ENCODE measurements at regions not wholly inside any gene's neighbourhood (a gene's known extent, or its start where the extent isn't known, plus 50 kb on each side); places are given as distances from the start of the nearest gene placed in this dataset.

DNA sequence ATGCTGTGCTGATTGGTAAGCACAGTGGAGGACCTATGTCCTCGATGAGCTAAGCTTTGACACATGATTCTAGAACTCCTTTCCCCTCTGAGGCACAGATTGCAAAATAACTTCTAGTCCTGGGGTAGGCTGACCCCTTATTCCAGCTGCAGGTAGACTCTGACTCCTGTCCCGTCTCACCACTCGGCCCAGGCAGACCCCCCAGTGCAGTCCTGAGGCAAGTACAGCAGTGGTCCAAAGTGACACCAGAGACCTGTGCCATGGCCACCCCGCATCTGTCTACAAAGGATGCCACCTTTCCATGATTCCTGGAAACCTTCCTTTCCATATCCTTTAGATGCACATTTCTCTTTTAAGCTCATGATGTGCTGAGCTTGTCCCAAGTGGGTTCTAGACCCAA lies 482.5 kb downstream of the ZNF536 start:
- no peaks in the 10 kb centered on the region for H3K36me3 ChIP-seq
- no peak overlapping the region for H3K4me3 ChIP-seq
- WGBS, 2 donors: 64 to 76% methylated on average over 4 of the region's 4 CpGs
- intact Hi-C loops (cut with DNase I): no loop called here
- no peaks in the 10 kb centered on the region for H3K4me1 ChIP-seq
- no peak for FAIRE-seq
- no peaks in the 10 kb centered on the region for H3K9me3 ChIP-seq
- no peak for ATAC-seq
- DNase-seq: no peak
- no peak overlapping the region for H3K27ac ChIP-seq
- TF ChIP-seq, protein P1, sequence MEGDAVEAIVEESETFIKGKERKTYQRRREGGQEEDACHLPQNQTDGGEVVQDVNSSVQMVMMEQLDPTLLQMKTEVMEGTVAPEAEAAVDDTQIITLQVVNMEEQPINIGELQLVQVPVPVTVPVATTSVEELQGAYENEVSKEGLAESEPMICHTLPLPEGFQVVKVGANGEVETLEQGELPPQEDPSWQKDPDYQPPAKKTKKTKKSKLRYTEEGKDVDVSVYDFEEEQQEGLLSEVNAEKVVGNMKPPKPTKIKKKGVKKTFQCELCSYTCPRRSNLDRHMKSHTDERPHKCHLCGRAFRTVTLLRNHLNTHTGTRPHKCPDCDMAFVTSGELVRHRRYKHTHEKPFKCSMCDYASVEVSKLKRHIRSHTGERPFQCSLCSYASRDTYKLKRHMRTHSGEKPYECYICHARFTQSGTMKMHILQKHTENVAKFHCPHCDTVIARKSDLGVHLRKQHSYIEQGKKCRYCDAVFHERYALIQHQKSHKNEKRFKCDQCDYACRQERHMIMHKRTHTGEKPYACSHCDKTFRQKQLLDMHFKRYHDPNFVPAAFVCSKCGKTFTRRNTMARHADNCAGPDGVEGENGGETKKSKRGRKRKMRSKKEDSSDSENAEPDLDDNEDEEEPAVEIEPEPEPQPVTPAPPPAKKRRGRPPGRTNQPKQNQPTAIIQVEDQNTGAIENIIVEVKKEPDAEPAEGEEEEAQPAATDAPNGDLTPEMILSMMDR (IDR thresholded peaks at IDR 0.05): no peak
- H3K27me3 ChIP-seq: no peaks in the 10 kb centered on the region

DNA sequence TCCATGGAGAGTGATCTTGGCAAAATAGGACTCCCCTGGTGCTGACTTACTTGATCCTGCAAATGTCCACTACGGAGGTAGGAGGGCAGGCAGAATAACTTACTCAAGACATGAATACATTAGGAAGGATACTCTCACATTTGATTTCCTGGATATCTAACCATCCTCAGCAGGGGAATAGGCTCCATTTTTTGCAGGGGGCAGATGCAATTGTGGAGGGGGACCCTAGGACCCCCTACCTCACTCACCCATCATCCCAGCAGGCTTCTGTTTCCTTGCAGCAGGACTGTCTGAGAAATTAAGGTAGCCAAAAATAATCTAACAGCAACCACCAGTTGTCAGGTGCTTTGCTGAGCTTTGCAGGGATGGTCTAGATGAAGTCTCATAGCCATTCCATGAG lies 482.0 kb downstream of the ZNF536 start:
- no peak for ATAC-seq
- TF ChIP-seq, protein P1 (IDR thresholded peaks at IDR 0.05): no peak

DNA sequence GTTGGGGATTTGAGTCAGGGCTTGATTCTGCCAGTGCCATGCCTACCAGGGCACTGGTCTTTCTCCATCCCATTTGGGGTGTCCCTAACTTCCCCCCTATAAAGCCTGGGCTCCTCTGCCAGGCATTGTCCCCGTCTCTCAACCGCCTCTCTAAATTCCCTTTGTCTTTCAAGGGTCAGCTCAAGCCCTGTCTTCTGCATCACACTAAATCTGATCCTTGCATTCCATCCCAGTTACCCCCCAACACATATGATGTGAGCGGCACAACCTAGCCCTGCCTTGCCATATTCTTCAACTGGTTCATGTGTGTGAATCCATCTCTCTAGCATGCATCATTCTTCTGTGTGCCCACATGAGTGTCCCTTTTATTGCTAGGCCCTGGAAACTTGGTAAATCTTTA lies 480.9 kb downstream of the ZNF536 start:
- WGBS, 2 donors: 66 to 71% methylated on average over 3 of the region's 3 CpGs
- no peaks in the 10 kb centered on the region for H3K9me3 ChIP-seq
- TF ChIP-seq, protein P1 (IDR thresholded peaks at IDR 0.05): no peak
- no peak for FAIRE-seq
- intact Hi-C loops (cut with DNase I): no loop called here
- H3K4me3 ChIP-seq: no peak overlapping the region
- H3K27ac ChIP-seq: no peak overlapping the region
- H3K4me1 ChIP-seq: no peaks in the 10 kb centered on the region
- no peak for ATAC-seq
- H3K27me3 ChIP-seq: no peaks in the 10 kb centered on the region
- DNase-seq: no peak
- no peaks in the 10 kb centered on the region for H3K36me3 ChIP-seq

More for the DNA sequence above, 482.0 kb downstream of the ZNF536 start:
- no peak overlapping the region for H3K4me3 ChIP-seq
- H3K27me3 ChIP-seq: no peaks in the 10 kb centered on the region
- 73 to 76% methylated on average over 1 of the region's 1 CpG for WGBS, 2 donors
- H3K4me1 ChIP-seq: no peaks in the 10 kb centered on the region
- intact Hi-C loops (cut with DNase I): no loop called here
- H3K36me3 ChIP-seq: no peaks in the 10 kb centered on the region
- no peaks in the 10 kb centered on the region for H3K9me3 ChIP-seq
- no peak for DNase-seq
- no peak overlapping the region for H3K27ac ChIP-seq
- FAIRE-seq: no peak

DNA sequence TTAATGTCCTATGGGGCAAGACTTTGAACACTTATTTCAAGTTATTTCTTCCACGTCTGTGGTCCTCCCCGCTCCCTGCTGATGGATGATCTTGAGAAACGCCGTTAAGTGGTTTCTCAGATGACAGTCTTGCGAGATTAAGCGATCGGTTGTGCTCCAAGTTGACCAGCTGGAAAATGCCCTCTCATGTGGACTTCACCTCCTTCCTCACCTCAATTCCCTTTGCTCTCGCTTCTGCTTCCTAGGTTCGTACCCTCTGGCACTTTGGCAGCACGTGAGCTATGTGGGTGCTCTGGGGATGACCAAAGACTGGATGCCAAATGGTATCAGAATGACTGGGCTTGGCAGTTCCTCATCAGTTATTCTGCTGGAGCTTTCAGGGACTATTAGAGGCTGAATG lies 480.0 kb downstream of the ZNF536 start:
- ATAC-seq (no peak), DNase-seq (no peak), FAIRE-seq (no peak)
- intact Hi-C loops (cut with DNase I): no loop called here
- Histone ChIP-seq H3K27ac (no peak overlapping the region), H3K4me3 (no peak overlapping the region), H3K36me3 (no peaks in the 10 kb centered on the region), H3K27me3 (no peaks in the 10 kb centered on the region), H3K9me3 (no peaks in the 10 kb centered on the region), H3K4me1 (no peaks in the 10 kb centered on the region)
- TF ChIP-seq, protein P1 (IDR thresholded peaks at IDR 0.05): no peak
- 69 to 83% methylated on average over 10 of the region's 10 CpGs for WGBS, 2 donors

DNA sequence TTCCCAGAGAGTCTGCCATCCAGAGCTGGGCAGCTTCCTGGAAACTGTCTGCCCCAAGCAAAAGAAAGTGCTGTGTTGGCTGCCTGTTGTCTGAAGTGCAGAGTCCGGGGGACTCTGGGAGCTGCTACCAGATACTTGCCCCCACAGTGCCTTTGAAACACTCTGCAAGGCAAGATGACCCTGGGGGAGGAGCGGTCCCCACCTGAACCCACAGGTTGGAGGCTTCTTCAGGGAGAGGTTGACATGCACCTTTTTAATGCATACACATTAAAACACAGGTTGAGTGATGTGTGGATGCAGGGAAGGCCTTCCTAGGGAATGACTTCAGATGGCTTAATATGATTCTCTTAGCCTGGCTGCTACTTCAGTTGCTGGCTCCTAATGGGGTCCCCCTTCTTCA lies 479.5 kb downstream of the ZNF536 start:
- H3K27me3 ChIP-seq: no peaks in the 10 kb centered on the region
- DNase-seq (no peak), FAIRE-seq (no peak), ATAC-seq (no peak)
- no peak overlapping the region for H3K27ac ChIP-seq
- no peaks in the 10 kb centered on the region for H3K9me3 ChIP-seq
- H3K4me1 ChIP-seq: no peaks in the 10 kb centered on the region
- TF ChIP-seq, protein P1 (IDR thresholded peaks at IDR 0.05): no peak
- H3K36me3 ChIP-seq: no peaks in the 10 kb centered on the region
- intact Hi-C loops (cut with DNase I): no loop called here
- no peak overlapping the region for H3K4me3 ChIP-seq
- WGBS, 2 donors: 72 to 86% methylated on average over 2 of the region's 2 CpGs
